ENCODE measurements at regions not wholly inside any gene's neighbourhood (a gene's known extent, or its start where the extent isn't known, plus 50 kb on each side); places are given as distances from the start of the nearest gene placed in this dataset.

DNA sequence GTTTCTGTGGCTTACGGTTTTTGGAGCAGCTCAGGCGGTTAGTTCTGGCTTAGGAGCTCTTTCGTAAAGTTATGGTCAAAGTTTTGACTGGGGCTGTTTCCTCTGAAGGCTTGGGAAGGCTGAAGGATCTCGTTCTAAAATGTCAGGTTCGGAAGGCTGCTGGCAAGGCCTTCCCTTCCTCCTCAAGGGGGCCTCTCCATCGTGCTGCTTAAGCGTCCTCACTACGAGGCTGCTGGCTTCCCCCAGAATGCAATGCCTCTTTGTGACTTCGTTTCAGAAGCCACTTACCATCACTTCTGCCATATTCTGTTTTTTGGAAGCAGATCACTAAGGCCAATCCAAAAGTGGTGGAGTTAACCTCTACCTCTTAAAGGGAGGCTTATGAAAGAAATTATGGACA lies 1196.4 kb upstream of the TENM3 start:
- Histone ChIP-seq H3K27ac (ENCODE audit: low read length) (no peak overlapping the region), H3F3A (ENCODE audit: insufficient read depth, low read length) (no peaks in the 10 kb centered on the region), H3K4me1 (ENCODE audit: low read length) (no peaks in the 10 kb centered on the region), H3K36me3 (replicated peaks; ENCODE audit: insufficient read depth, low read length) (no peaks in the 10 kb centered on the region), H3K9me3 (replicated peaks; ENCODE audit: insufficient read depth, low read length) (no peaks in the 10 kb centered on the region), H3K9ac (ENCODE audit: low read length) (no peak overlapping the region), H2AFZ (ENCODE audit: low read length) (no peak overlapping the region), H3K79me2 (ENCODE audit: low read length) (no peaks in the 10 kb centered on the region), H3K27me3 (replicated peaks; ENCODE audit: insufficient read depth, low read length) (no peaks in the 10 kb centered on the region), H3K9me2 (replicated peaks; ENCODE audit: insufficient read depth, low read length) (no peaks in the 10 kb centered on the region), H4K20me1 (ENCODE audit: insufficient read depth, low read length) (no peaks in the 10 kb centered on the region), H3K4me2 (ENCODE audit: low read depth, low read length) (no peak overlapping the region), H3K4me3 (ENCODE audit: low read length) (no peak overlapping the region)
- DNase-seq = no peak
- no peak for TF ChIP-seq EZH2phosphoT487 (IDR thresholded peaks at IDR 0.05; ENCODE audit: low read length)
- TF ChIP-seq EZH2 (optimal IDR thresholded peaks at IDR 0.05; ENCODE audit: low read depth, low read length) = no peak
- TF ChIP-seq, protein P1, sequence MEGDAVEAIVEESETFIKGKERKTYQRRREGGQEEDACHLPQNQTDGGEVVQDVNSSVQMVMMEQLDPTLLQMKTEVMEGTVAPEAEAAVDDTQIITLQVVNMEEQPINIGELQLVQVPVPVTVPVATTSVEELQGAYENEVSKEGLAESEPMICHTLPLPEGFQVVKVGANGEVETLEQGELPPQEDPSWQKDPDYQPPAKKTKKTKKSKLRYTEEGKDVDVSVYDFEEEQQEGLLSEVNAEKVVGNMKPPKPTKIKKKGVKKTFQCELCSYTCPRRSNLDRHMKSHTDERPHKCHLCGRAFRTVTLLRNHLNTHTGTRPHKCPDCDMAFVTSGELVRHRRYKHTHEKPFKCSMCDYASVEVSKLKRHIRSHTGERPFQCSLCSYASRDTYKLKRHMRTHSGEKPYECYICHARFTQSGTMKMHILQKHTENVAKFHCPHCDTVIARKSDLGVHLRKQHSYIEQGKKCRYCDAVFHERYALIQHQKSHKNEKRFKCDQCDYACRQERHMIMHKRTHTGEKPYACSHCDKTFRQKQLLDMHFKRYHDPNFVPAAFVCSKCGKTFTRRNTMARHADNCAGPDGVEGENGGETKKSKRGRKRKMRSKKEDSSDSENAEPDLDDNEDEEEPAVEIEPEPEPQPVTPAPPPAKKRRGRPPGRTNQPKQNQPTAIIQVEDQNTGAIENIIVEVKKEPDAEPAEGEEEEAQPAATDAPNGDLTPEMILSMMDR (IDR thresholded peaks at IDR 0.05; ENCODE audit: low read length) = no peak

DNA sequence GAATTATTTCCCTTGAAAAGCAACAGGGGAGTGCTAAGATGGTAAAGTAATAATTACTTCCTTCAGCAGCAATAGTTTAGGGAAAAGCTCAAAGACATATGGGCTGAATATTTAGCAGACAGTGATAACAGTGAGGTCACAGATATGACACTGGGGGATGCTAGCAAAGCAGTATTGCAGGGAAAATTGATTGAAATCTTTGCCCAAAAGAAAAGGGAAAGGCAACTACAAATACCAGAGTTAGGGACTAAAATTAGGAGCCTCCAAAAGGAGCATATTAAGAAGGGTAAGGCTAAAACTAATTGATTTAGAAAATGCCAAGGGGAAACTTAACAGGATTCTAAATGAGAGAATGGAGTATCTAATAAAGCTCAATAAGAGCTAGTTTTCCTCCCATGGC lies 1191.3 kb upstream of the TENM3 start:
- Histone ChIP-seq H3K9ac (ENCODE audit: low read length) (no peak overlapping the region), H4K20me1 (ENCODE audit: insufficient read depth, low read length) (no peaks in the 10 kb centered on the region), H3K36me3 (replicated peaks; ENCODE audit: insufficient read depth, low read length) (no peaks in the 10 kb centered on the region), H3K27ac (ENCODE audit: low read length) (no peak overlapping the region), H3K9me3 (replicated peaks; ENCODE audit: insufficient read depth, low read length) (no peaks in the 10 kb centered on the region), H2AFZ (ENCODE audit: low read length) (no peak overlapping the region), H3K4me3 (ENCODE audit: low read length) (no peak overlapping the region), H3K79me2 (ENCODE audit: low read length) (no peaks in the 10 kb centered on the region), H3K4me1 (ENCODE audit: low read length) (no peaks in the 10 kb centered on the region), H3K4me2 (ENCODE audit: low read depth, low read length) (no peak overlapping the region), H3F3A (ENCODE audit: insufficient read depth, low read length) (no peaks in the 10 kb centered on the region), H3K9me2 (replicated peaks; ENCODE audit: insufficient read depth, low read length) (no peaks in the 10 kb centered on the region), H3K27me3 (replicated peaks; ENCODE audit: insufficient read depth, low read length) (no peaks in the 10 kb centered on the region)
- no peak for DNase-seq
- TF ChIP-seq, protein P1 (IDR thresholded peaks at IDR 0.05; ENCODE audit: low read length) = no peak
- no peak for TF ChIP-seq EZH2phosphoT487 (IDR thresholded peaks at IDR 0.05; ENCODE audit: low read length)
- no peak for TF ChIP-seq EZH2 (optimal IDR thresholded peaks at IDR 0.05; ENCODE audit: low read depth, low read length)

DNA sequence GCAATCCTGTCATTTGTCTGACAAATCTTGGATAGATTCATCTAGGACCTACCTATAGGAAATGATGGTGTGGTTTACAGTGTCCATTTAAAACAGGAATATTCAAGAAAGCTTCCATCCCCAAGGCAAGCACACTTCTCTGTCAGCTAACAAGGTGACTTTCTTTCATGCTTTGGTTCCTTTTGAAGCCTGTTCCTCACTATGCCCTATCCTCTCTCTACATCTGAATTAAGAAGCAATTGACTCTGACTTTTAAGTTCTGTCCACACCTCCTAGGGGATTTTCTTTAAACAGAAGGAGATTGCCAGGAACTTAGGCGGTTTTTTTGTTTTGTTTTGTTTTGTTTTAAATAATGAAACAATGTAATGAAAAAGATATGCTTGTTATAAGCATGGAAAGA lies 1181.4 kb upstream of the TENM3 start:
- no peaks in the 10 kb centered on the region for H4K20me1 ChIP-seq (ENCODE audit: insufficient read depth, low read length)
- no peaks in the 10 kb centered on the region for H3K36me3 ChIP-seq (replicated peaks; ENCODE audit: insufficient read depth, low read length)
- H3K27ac ChIP-seq (ENCODE audit: low read length) = no peak overlapping the region
- no peaks in the 10 kb centered on the region for H3K79me2 ChIP-seq (ENCODE audit: low read length)
- H3K4me2 ChIP-seq (ENCODE audit: low read depth, low read length) = no peak overlapping the region
- no peaks in the 10 kb centered on the region for H3K27me3 ChIP-seq (replicated peaks; ENCODE audit: insufficient read depth, low read length)
- H2AFZ ChIP-seq (ENCODE audit: low read length) = no peak overlapping the region
- H3K4me1 ChIP-seq (ENCODE audit: low read length) = no peaks in the 10 kb centered on the region
- no peaks in the 10 kb centered on the region for H3K9me3 ChIP-seq (replicated peaks; ENCODE audit: insufficient read depth, low read length)
- no peak for DNase-seq
- no peaks in the 10 kb centered on the region for H3F3A ChIP-seq (ENCODE audit: insufficient read depth, low read length)
- no peak overlapping the region for H3K4me3 ChIP-seq (ENCODE audit: low read length)
- no peak overlapping the region for H3K9ac ChIP-seq (ENCODE audit: low read length)
- H3K9me2 ChIP-seq (replicated peaks; ENCODE audit: insufficient read depth, low read length) = no peaks in the 10 kb centered on the region
- no peak for TF ChIP-seq EZH2phosphoT487 (IDR thresholded peaks at IDR 0.05; ENCODE audit: low read length)
- TF ChIP-seq, protein P1 (IDR thresholded peaks at IDR 0.05; ENCODE audit: low read length) = no peak
- no peak for TF ChIP-seq EZH2 (optimal IDR thresholded peaks at IDR 0.05; ENCODE audit: low read depth, low read length)

Data from MM.1S (cell line).